Trophoblast cell (in vitro differentiated cells and primary cell): ENCODE measurements at regions not wholly inside any gene's neighbourhood (a gene's known extent, or its start where the extent isn't known, plus 50 kb on each side); places are given as distances from the start of the nearest gene placed in this dataset.
A peak's percentile ranks its signal among the peaks of the same experiment; 100 is the strongest.

ENCODE experiments used
- DNase-seq, 2 donors: peaks; one replicate each; pipeline ENCODE4 v3.0.0-alpha.2; 2016
- H2AFZ ChIP-seq: 2 replicates; pipeline ENCODE4 v1.6.1; 2013; ENCODE audit warnings: low read length, moderate library complexity, mild to moderate bottlenecking; ENCODE audit not compliant: insufficient read depth, poor library complexity
- H2AK5ac ChIP-seq: 2 replicates; pipeline ENCODE4 v1.6.1; 2013; ENCODE audit warnings: mild to moderate bottlenecking, low read length
- H2BK120ac ChIP-seq: 2 replicates; pipeline ENCODE4 v1.6.1; 2013; ENCODE audit warnings: low read length, mild to moderate bottlenecking, moderate library complexity; ENCODE audit not compliant: insufficient read depth, poor library complexity
- H2BK12ac ChIP-seq: 2 replicates; pipeline ENCODE4 v1.6.1; 2013; ENCODE audit warnings: mild to moderate bottlenecking, low read length, moderate library complexity
- H2BK5ac ChIP-seq: 2 replicates; pipeline ENCODE4 v1.6.1; 2013; ENCODE audit warnings: low read length, low read depth, moderate library complexity, mild to moderate bottlenecking; ENCODE audit not compliant: poor library complexity
- H3K14ac ChIP-seq: 2 replicates; pipeline ENCODE4 v1.6.1; 2013; ENCODE audit warnings: mild to moderate bottlenecking, low read length
- H3K18ac ChIP-seq: 2 replicates; pipeline ENCODE4 v1.6.1; 2013; ENCODE audit warnings: mild to moderate bottlenecking, low read length
- H3K23ac ChIP-seq: 2 replicates; pipeline ENCODE4 v1.6.1; 2013; ENCODE audit warnings: low read length
- H3K27ac ChIP-seq: 2 replicates; pipeline ENCODE4 v1.5.1; 2013; ENCODE audit warnings: low read depth, mild to moderate bottlenecking, inconsistent platforms, low read length, moderate library complexity
- H3K27me3 ChIP-seq: 2 replicates; pipeline ENCODE4 v1.6.1; 2013; ENCODE audit warnings: inconsistent platforms, mild to moderate bottlenecking, low read length, moderate library complexity; ENCODE audit not compliant: insufficient read depth
- H3K36me3 ChIP-seq, 2 experiments: 1 replicate in 1 of 2; 2 replicates in 1 of 2; pipeline ENCODE4 v1.6.1; 2013; ENCODE audit warnings: low read length in 2 of 2, mild to moderate bottlenecking in 2 of 2, moderate library complexity in 1 of 2; ENCODE audit not compliant: insufficient read depth in 2 of 2, control insufficient read depth in 1 of 2
- H3K4ac ChIP-seq: 2 replicates; pipeline ENCODE4 v1.6.1; 2013; ENCODE audit warnings: low read depth, mild to moderate bottlenecking, low read length, moderate library complexity
- H3K4me1 ChIP-seq, 2 experiments: 1 replicate in 1 of 2; 2 replicates in 1 of 2; pipeline ENCODE4 v1.6.1; 2013; ENCODE audit warnings: low read length in 2 of 2, mild to moderate bottlenecking in 2 of 2, moderate library complexity in 1 of 2; ENCODE audit not compliant: insufficient read depth in 2 of 2, control insufficient read depth in 1 of 2
- H3K4me2 ChIP-seq: 2 replicates; pipeline ENCODE4 v1.6.1; 2013; ENCODE audit warnings: inconsistent platforms, mild to moderate bottlenecking, low read length, moderate library complexity
- H3K4me3 ChIP-seq: 2 replicates; pipeline ENCODE4 v1.5.1; 2013; ENCODE audit warnings: mild to moderate bottlenecking, low read depth, low read length, inconsistent platforms
- H3K79me1 ChIP-seq: one replicate; pipeline ENCODE4 v1.6.1; 2013; ENCODE audit warnings: low read length
- H3K79me2 ChIP-seq: 2 replicates; pipeline ENCODE4 v1.6.1; 2013; ENCODE audit warnings: low read length, mild to moderate bottlenecking; ENCODE audit not compliant: control insufficient read depth, insufficient read depth, poor library complexity
- H3K9ac ChIP-seq: 2 replicates; pipeline ENCODE4 v1.6.1; 2013; ENCODE audit warnings: mild to moderate bottlenecking, low read length
- H3K9me3 ChIP-seq: 2 replicates; pipeline ENCODE4 v1.6.1; 2013; ENCODE audit warnings: low read depth, mild to moderate bottlenecking, control low read depth, inconsistent platforms, low read length; ENCODE audit not compliant: insufficient read depth
- H4K12ac ChIP-seq: 2 replicates; pipeline ENCODE4 v1.6.1; 2013; ENCODE audit warnings: low read depth, mild to moderate bottlenecking, low read length, moderate library complexity
- H4K8ac ChIP-seq: 2 replicates; pipeline ENCODE4 v1.6.1; 2013; ENCODE audit warnings: low read depth, mild to moderate bottlenecking, low read length, moderate library complexity
- H4K91ac ChIP-seq: one replicate; pipeline ENCODE4 v1.6.1; 2013; ENCODE audit warnings: low read depth, mild to moderate bottlenecking, low read length, moderate library complexity
- WGBS: extraction: QIAGEN DNeasy Blood & Tissue Kit; methylation state at CpG from one replicate; pipeline ENCODE4 v1.1.7; 2013; ENCODE audit warnings: missing lambda C conversion rate; ENCODE audit not compliant: insufficient read length, insufficient coverage; ENCODE audit errors: extremely low coverage; 5-methylcytosine and 5-hydroxymethylcytosine counted together

DNA sequence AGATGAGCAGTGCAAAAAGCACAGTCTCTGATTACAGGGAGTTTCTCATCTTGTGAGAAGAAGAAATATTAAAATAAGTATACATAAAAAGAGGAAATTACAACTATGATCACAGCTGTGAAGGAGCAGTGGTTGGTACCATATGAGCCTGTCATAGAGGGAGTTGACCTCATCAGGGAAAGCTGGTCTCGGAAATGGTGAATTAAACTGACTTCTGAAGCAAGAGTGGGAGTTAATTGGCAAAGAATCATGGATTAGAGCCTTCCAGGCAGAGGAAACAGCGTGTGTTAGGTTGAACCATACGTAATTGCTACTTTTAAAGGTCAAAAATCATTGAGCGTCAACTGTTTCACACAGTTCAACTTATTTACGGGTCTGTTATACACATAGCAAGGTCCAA lies 539.1 kb downstream of the EDEM1 start:
- Histone ChIP-seq H3K4me3 (no peak overlapping the region), H3K36me3 (no peaks in the 10 kb centered on the region), H2BK120ac (no peak overlapping the region), H3K9ac (no peak overlapping the region), H3K18ac (no peak overlapping the region), H3K4me2 (no peak overlapping the region), H2AK5ac (no peak overlapping the region), H3K4ac (no peak overlapping the region), H3K23ac (no peak overlapping the region), H4K12ac (no peak overlapping the region), H3K79me1 (no peaks in the 10 kb centered on the region), H4K91ac (no peak overlapping the region), H2BK5ac (no peak overlapping the region), H3K27me3 (no peaks in the 10 kb centered on the region), H2BK12ac (no peak overlapping the region), H3K4me1 (peaks cover 0 to 4% of the 10 kb centered on the region in 2 experiments), H2AFZ (no peak overlapping the region), H4K8ac (no peak overlapping the region), H3K79me2 (no peaks in the 10 kb centered on the region), H3K27ac (no peak overlapping the region), H3K9me3 (no peaks in the 10 kb centered on the region), H3K14ac (no peak overlapping the region)
- no peak for DNase-seq
- WGBS = no CpG with 5 or more reads among the region's 5 CpGs

DNA sequence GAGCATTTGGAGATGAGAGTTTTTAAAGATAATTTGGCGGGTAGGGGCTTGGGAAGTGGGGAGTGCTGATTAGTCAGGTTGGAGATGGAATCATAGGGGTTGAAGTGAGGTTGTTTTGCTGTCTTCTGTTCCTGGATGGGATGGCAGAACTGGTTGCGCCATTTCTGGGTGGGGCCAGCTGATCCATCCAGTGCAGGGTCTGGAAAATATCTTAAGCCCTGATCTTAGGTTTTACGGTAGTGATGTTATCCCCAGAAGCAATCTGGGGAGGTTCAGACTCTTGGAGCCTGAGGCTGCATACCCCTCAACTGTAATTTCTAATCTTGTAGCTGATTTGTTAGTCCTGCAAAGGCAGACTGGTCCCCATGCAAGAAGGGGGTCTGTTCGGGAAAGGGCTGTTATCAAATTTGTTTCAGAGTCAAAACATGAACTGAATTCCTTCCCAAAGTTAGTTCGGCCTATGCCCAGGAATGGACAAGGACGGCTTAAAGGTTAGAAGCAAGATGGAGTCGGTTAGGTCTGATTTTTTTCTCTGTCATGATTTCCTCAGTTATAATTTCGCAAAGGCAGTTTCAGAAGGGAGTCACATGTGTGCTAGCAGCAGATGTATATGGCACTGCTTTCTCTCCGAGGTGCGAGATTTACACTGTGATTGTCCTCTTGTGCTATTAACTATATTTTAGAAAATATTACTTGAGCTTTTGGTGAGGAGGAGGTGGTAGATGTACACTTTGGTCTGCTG lies 540.4 kb downstream of the EDEM1 start:
- Histone ChIP-seq H3K18ac (no peak overlapping the region), H3K9ac (no peak overlapping the region), H3K23ac (no peak overlapping the region), H3K4me2 (no peak overlapping the region), H3K4me1 (peaks cover 0 to 4% of the 10 kb centered on the region in 2 experiments), H4K8ac (peak overlapping the region; percentile 7), H3K14ac (no peak overlapping the region), H3K79me1 (no peaks in the 10 kb centered on the region), H3K4ac (no peak overlapping the region), H3K27me3 (no peaks in the 10 kb centered on the region), H3K27ac (no peak overlapping the region), H2BK12ac (no peak overlapping the region), H4K91ac (peak overlapping the region; percentile 22), H2BK5ac (no peak overlapping the region), H2AFZ (no peak overlapping the region), H2BK120ac (no peak overlapping the region), H3K36me3 (no peaks in the 10 kb centered on the region), H4K12ac (no peak overlapping the region), H3K4me3 (no peak overlapping the region), H3K79me2 (no peaks in the 10 kb centered on the region), H3K9me3 (no peaks in the 10 kb centered on the region), H2AK5ac (no peak overlapping the region)
- DNase-seq = no peak
- WGBS = no CpG with 5 or more reads among the region's 10 CpGs

DNA sequence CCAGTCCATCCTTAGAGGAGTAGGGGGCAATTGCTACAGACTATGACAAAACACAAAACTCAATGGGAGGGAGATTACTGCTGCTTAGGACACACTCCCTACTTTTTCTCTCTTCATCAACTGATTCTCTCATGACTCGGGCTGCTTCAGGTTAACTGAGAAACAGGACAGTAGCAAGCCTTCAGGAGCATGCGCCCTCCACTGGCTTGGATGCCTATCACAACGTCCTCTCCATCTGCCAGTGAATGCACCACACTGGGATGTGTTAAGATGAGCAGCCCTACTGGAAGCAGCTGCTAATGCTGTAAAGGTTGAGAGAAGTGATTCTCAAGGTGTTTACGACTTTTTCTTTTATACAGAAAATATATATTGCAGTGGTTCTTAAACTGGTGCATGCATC lies 542.3 kb downstream of the EDEM1 start:
- Histone ChIP-seq H3K4me2 (no peak overlapping the region), H3K9me3 (no peaks in the 10 kb centered on the region), H3K14ac (no peak overlapping the region), H2BK120ac (no peak overlapping the region), H3K18ac (no peak overlapping the region), H3K4ac (no peak overlapping the region), H2AFZ (no peak overlapping the region), H3K79me1 (no peaks in the 10 kb centered on the region), H2BK5ac (no peak overlapping the region), H2BK12ac (no peak overlapping the region), H4K91ac (no peak overlapping the region), H3K36me3 (no peaks in the 10 kb centered on the region), H3K79me2 (no peaks in the 10 kb centered on the region), H3K9ac (no peak overlapping the region), H2AK5ac (no peak overlapping the region), H4K12ac (no peak overlapping the region), H3K27me3 (no peaks in the 10 kb centered on the region), H4K8ac (no peak overlapping the region), H3K4me3 (no peak overlapping the region), H3K4me1 (peaks cover 0 to 4% of the 10 kb centered on the region in 2 experiments), H3K27ac (no peak overlapping the region), H3K23ac (no peak overlapping the region)
- no peak for DNase-seq
- WGBS = no CpG with 5 or more reads among the region's 4 CpGs

DNA sequence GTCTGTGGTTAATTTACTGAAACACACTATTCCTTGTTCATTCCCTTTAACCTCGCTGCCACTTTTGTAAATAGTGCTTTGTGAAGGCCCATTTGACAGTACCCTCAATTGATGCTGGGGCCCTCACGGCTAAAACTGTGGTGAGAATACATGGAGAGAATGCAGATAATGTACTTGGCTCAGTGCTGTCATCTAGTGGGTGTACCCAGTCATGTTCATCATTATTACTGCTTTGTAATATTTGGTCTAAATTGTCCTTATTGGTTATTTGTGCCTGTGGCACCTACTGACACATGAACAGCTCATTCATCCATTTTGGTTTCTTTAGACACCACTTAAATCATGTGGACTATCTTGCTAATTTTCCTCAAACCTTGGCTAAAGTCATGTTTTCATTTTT lies 543.6 kb downstream of the EDEM1 start:
- H4K91ac ChIP-seq = no peak overlapping the region
- no peaks in the 10 kb centered on the region for H3K79me1 ChIP-seq
- no peak overlapping the region for H3K18ac ChIP-seq
- H3K9me3 ChIP-seq = no peaks in the 10 kb centered on the region
- WGBS = no CpG with 5 or more reads among the region's 2 CpGs
- H3K36me3 ChIP-seq = no peaks in the 10 kb centered on the region
- no peaks in the 10 kb centered on the region for H3K27me3 ChIP-seq
- no peak overlapping the region for H3K4me2 ChIP-seq
- no peak overlapping the region for H3K27ac ChIP-seq
- no peak overlapping the region for H3K23ac ChIP-seq
- H3K9ac ChIP-seq = no peak overlapping the region
- no peak overlapping the region for H2BK120ac ChIP-seq
- H3K4me3 ChIP-seq = no peak overlapping the region
- no peak overlapping the region for H4K8ac ChIP-seq
- H3K4me1 ChIP-seq = peaks cover 0 to 4% of the 10 kb centered on the region in 2 experiments
- no peak overlapping the region for H2BK12ac ChIP-seq
- no peaks in the 10 kb centered on the region for H3K79me2 ChIP-seq
- H3K14ac ChIP-seq = no peak overlapping the region
- no peak overlapping the region for H4K12ac ChIP-seq
- no peak overlapping the region for H2BK5ac ChIP-seq
- H3K4ac ChIP-seq = no peak overlapping the region
- no peak overlapping the region for H2AK5ac ChIP-seq
- DNase-seq = peak; percentile 14 to 63
- H2AFZ ChIP-seq = no peak overlapping the region
